Osteoblast (primary cell): ENCODE measurements at regions not wholly inside any gene's neighbourhood (a gene's known extent, or its start where the extent isn't known, plus 50 kb on each side); places are given as distances from the start of the nearest gene placed in this dataset.

ENCODE experiments used
- DNase-seq: peaks from one replicate; pipeline ENCODE4 v3.0.0; 2011; ENCODE audit warnings: low spot score, mixed read lengths; ENCODE audit not compliant: insufficient read length; ENCODE audit errors: missing footprints
- H2AFZ ChIP-seq: 2 replicates; pipeline ENCODE4 v1.6.0; 2011; ENCODE audit warnings: mild to moderate bottlenecking, low read length
- H3K27ac ChIP-seq: 2 replicates; pipeline ENCODE4 v1.5.1; 2011; ENCODE audit warnings: mild to moderate bottlenecking, low read depth, low read length, moderate library complexity
- H3K27me3 ChIP-seq: 2 replicates; pipeline ENCODE4 v1.6.0; 2012; ENCODE audit warnings: mild to moderate bottlenecking, control low read depth, inconsistent platforms, low read length, moderate library complexity; ENCODE audit not compliant: insufficient read depth
- H3K36me3 ChIP-seq: 2 replicates; pipeline ENCODE4 v1.5.1; 2011; ENCODE audit warnings: mild to moderate bottlenecking, low read length, control low read depth, moderate library complexity; ENCODE audit not compliant: insufficient read depth
- H3K4me1 ChIP-seq: 2 replicates; pipeline ENCODE4 v1.5.1; 2011; ENCODE audit warnings: mild to moderate bottlenecking, low read length, control low read depth, moderate library complexity; ENCODE audit not compliant: insufficient read depth
- H3K4me2 ChIP-seq: 2 replicates; pipeline ENCODE4 v1.6.0; 2011; ENCODE audit warnings: mild to moderate bottlenecking, low read length; ENCODE audit not compliant: insufficient read depth
- H3K4me3 ChIP-seq: fragments of 200-600 bp; sonication (generic); 3 replicates; pipeline ENCODE4 v1.5.1; 2012; ENCODE audit warnings: mild to moderate bottlenecking, low read length, inconsistent platforms; ENCODE audit not compliant: insufficient read depth
- H3K79me2 ChIP-seq: 2 replicates; pipeline ENCODE4 v1.6.0; 2012; ENCODE audit warnings: mild to moderate bottlenecking, low read length, control low read depth, inconsistent platforms; ENCODE audit not compliant: insufficient read depth
- H3K9me3 ChIP-seq: 2 replicates; pipeline ENCODE4 v1.5.1; 2011; ENCODE audit warnings: low read depth, low read length, control low read depth
- H4K20me1 ChIP-seq: 2 replicates; pipeline ENCODE4 v1.6.0; 2012; ENCODE audit warnings: mild to moderate bottlenecking, low read length, control low read depth; ENCODE audit not compliant: insufficient read depth
- TF ChIP-seq, protein P1 (sequence below): IDR thresholded peaks from 2 replicates; pipeline ENCODE4 v1.5.1; 2011; ENCODE audit warnings: mild to moderate bottlenecking, low read depth, low read length, moderate library complexity; ENCODE audit errors: extremely low read depth

DNA sequence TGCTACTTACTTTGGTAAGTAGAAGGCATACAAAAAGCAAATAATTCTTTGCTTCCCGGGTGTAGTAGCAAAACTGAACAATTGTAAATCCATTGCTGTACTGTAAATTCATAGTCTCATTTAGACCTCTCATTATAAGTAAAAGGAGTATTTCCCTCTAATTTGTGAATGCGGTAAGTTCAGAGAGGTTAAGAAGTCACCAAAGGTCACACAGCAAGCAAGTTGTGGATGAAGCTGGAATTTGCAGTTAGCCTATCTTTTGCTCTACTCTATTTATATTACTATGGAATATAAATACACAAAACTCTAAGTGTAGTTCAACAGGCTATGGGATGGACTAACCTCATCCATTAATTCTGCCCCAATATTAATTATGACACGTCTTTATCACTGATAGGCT lies 508.3 kb downstream of the MCTP2 start:
- Histone ChIP-seq H3K27me3 (no peaks in the 10 kb centered on the region), H3K27ac (no peak overlapping the region), H3K79me2 (no peaks in the 10 kb centered on the region), H3K4me2 (no peak overlapping the region), H3K9me3 (no peaks in the 10 kb centered on the region), H3K36me3 (no peaks in the 10 kb centered on the region), H3K4me3 (no peak overlapping the region), H4K20me1 (no peaks in the 10 kb centered on the region), H2AFZ (no peak overlapping the region), H3K4me1 (no peaks in the 10 kb centered on the region)
- TF ChIP-seq, protein P1, sequence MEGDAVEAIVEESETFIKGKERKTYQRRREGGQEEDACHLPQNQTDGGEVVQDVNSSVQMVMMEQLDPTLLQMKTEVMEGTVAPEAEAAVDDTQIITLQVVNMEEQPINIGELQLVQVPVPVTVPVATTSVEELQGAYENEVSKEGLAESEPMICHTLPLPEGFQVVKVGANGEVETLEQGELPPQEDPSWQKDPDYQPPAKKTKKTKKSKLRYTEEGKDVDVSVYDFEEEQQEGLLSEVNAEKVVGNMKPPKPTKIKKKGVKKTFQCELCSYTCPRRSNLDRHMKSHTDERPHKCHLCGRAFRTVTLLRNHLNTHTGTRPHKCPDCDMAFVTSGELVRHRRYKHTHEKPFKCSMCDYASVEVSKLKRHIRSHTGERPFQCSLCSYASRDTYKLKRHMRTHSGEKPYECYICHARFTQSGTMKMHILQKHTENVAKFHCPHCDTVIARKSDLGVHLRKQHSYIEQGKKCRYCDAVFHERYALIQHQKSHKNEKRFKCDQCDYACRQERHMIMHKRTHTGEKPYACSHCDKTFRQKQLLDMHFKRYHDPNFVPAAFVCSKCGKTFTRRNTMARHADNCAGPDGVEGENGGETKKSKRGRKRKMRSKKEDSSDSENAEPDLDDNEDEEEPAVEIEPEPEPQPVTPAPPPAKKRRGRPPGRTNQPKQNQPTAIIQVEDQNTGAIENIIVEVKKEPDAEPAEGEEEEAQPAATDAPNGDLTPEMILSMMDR = no peak
- no peak for DNase-seq

DNA sequence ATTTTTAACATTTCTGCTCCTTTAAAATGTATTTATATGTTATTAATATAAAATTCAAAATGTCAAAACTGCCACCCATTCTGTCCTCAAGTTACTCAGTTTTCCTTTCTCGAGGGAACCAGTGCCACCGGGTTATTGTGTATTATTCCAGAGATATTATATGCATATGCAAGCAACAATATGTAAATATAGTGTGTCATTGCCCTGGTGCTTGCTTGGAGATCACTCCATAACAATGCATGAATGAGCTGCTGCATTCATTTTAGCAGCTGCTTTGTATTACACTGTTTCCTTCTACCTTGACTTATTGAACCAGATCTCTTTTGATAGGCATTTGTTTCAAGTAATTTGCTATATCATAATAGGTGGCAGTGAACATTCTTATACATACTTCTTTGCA lies 509.1 kb downstream of the MCTP2 start:
- Histone ChIP-seq H3K36me3 (no peaks in the 10 kb centered on the region), H3K9me3 (peaks cover 2% of the 10 kb centered on the region), H3K4me1 (no peaks in the 10 kb centered on the region), H3K4me2 (no peak overlapping the region), H2AFZ (no peak overlapping the region), H4K20me1 (no peaks in the 10 kb centered on the region), H3K27me3 (no peaks in the 10 kb centered on the region), H3K79me2 (no peaks in the 10 kb centered on the region), H3K4me3 (no peak overlapping the region), H3K27ac (no peak overlapping the region)
- TF ChIP-seq, protein P1 = no peak
- no peak for DNase-seq

DNA sequence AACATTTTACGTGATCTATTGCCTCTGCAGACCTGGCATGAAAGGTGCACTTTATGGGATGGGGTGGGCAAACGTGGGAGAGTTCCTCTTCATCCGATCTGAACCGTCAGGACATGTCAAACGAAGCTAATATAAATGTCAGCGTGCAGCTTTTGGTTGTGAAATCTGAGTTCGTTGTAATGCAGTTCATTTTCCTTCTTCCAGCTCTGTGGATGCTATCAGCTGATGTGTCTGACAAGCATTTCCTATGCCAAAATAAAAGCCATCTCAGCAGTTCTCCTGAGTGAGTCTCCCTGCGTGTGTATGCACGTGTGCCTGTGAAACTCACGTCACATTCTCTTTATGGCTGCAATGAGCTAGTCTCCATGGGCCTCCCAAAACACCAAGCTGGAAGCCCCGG lies 512.3 kb downstream of the MCTP2 start:
- no peaks in the 10 kb centered on the region for H3K4me1 ChIP-seq
- TF ChIP-seq, protein P1 = no peak
- DNase-seq = no peak
- no peak overlapping the region for H3K4me2 ChIP-seq
- H3K27me3 ChIP-seq = no peaks in the 10 kb centered on the region
- no peaks in the 10 kb centered on the region for H3K79me2 ChIP-seq
- peaks cover 2% of the 10 kb centered on the region for H3K9me3 ChIP-seq
- no peaks in the 10 kb centered on the region for H4K20me1 ChIP-seq
- no peak overlapping the region for H3K4me3 ChIP-seq
- H2AFZ ChIP-seq = no peak overlapping the region
- no peaks in the 10 kb centered on the region for H3K36me3 ChIP-seq
- no peak overlapping the region for H3K27ac ChIP-seq

DNA sequence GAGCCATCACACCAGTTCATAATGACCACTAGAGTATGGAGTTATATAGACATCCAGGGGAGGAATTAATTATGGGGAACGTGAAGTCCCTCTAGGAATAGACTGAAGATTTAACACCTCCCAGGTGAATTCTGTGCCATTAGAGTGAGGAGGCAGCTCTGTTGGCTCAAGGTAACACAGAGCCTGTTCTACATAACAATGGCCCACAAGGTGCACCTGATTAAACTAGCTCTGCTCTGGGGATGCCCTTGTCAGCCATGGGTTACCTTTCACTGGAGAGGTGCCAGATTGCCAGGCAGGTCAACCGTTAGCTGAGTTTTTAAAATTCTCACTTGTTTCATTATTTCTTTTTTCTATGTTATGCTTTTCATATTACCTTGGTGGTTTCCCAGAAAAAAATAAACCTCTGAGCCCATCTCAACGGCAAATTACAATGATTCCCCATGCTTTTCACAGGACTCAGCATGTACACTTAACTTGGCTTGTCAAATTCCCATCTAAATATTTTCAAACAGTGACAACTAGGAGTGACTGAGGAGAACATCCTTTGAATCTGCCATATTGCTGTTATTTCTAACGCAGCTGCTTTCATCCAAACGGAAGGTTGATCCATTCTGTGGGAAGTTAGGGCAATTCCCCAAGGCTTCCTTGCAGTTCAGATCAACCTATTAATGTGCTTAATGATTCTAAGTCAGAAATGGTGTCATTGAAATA lies 512.9 kb downstream of the MCTP2 start:
- no peaks in the 10 kb centered on the region for H3K27me3 ChIP-seq
- no peaks in the 10 kb centered on the region for H3K36me3 ChIP-seq
- no peak overlapping the region for H3K4me3 ChIP-seq
- TF ChIP-seq, protein P1 = no peak
- no peak overlapping the region for H3K27ac ChIP-seq
- no peak overlapping the region for H2AFZ ChIP-seq
- no peak for DNase-seq
- no peaks in the 10 kb centered on the region for H3K4me1 ChIP-seq
- H3K79me2 ChIP-seq = no peaks in the 10 kb centered on the region
- no peaks in the 10 kb centered on the region for H4K20me1 ChIP-seq
- H3K4me2 ChIP-seq = no peak overlapping the region
- peaks cover 2% of the 10 kb centered on the region for H3K9me3 ChIP-seq
